DMS53 treated with DMSO at 0.1 percent for 48 hours (cell line): ENCODE measurements at regions not wholly inside any gene's neighbourhood (a gene's known extent, or its start where the extent isn't known, plus 50 kb on each side); places are given as distances from the start of the nearest gene placed in this dataset.
"Not testable (repeated sequence)": the region's sequence is repeated elsewhere in the genome, so short reads cannot be mapped to it uniquely, and the experiment has no call there.

Experiments
- DNase-seq: peaks from one replicate; lab custom pipeline; 2025; ENCODE audit not compliant: unreplicated experiment; lab: John Stamatoyannopoulos, UW

DNA sequence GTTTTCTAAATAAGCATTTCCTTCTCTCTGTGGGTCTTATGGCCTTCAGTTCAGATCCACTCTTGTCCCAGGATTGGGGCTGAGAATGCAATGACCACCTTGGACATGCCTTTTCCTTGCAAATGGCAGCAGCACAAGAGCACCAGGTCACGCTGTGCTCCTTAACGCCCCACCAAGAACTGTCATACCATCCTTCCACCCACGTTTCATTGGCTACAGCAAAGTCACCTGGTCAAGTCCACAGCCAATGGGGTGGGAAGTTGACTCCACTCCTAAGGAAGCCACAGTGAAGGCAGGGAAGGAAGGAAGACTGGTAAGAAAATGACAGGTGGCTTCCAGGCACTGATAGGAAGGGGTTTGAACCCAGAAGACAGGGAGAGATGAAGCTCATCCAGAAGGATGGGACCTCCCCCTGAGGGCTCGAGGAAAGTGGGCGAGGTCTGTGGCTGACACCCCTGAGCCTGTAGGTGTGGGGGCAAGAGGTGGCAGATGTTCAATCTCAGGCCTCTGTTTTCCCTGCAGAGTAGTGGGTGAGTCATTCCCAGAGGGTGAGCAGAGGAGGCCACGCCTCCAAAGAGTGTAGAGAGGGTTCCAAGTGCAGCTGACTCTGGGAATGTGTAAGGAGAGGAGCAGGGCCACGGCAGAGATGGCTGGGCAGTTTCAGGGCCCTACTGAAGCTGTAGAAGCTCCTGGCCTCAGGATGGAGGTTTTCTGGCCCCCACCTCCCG, 113.5 kb upstream of the VRK1 start:
- no peak for DNase-seq

DNA sequence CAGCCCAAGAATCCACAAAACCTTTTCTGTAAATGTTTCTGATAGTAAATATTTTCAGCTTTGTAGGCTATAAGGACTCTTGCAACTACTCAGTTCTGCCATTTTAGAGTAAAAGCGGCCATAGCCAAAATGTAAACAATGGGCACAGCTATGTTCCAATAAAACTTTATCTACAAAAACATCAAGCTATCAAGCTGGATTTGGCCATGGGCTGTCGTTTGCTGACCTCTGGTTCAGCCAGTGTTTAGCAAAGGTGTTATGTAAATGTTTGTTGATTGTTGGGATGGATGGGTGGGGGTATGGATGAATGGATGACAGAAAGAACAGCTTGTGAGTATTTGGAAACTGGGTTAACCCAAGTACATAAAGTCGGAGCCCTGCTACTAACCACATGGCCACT, 111.1 kb upstream of the VRK1 start:
- no peak for DNase-seq

GRCh38 chr14:96688629-96689028, 108.6 kb upstream of the VRK1 start:
- DNase-seq: no peak

GRCh38 chr14:96690713-96691383, 106.3 kb upstream of the VRK1 start:
- no peak for DNase-seq

DNA sequence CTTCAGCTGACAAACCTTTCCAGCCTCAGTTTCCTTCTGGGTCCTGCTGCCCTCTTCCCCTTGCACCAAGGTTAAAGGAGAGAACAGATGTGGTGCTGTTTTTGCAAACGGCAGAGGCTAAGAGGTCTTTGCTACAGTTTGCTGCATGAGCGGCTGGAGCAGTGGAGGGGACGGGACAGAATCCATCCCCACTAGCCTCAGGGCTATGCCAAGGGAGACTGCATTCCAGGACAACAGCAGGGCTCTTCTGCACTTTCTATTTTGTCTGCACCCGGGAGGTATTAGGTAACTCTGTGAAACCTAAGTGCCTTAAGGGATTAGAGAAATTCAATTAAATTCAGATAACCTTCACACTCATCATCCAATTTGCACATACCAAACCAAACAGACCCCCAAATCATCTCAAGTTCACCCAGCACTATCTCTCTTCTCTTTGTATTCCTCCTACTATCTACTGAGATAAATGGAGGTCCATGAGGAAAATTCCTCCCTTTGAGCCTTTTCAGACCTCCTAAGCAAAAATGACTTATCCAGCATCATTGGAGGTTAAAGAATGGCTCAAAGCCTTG, 103.8 kb upstream of the VRK1 start:
- DNase-seq: no peak

DNA sequence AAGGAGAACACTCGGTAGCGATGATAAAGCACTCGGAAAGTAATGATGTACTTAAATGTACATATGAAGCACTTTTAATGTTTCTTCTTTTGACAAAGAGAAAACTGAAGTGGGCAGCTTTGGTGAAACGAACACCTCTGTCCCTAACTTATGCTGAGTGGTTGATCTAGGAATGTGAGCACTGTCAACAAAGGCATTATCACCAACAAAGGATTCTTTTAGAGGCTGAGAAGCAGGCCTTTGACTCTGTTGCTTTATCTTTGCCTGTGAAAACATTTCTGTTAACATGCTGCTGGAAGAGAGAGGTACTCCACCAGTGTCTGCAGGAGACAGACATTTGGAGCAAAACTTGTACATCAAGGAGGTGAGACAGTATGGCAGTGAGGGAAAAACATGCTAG, 103.2 kb upstream of the VRK1 start:
- no peak for DNase-seq

- no peak for DNase-seq
Measured at GRCh38 chr14:96698960-96699539, 98.1 kb upstream of the VRK1 start.

DNA sequence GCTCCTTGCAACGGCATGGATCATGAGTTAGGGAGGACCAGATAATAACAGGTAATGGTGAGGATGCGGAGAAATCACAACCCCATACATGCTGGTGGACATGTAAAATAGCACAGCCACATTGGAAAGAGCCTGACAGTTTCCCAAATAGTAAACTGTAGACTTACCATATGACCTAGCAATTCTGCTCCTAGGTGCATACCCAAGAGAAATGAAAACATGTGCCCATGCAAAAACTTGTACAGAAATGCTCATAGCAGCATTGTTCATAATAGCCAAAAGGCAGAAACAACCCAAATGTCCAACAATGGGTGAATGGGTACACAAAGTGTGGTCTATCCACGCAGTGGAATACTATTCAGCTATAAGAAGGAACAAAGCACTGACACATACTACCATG, 97.5 kb upstream of the VRK1 start:
- DNase-seq: no peak

GRCh38 chr14:96702831-96703230, 94.4 kb upstream of the VRK1 start:
- DNase-seq: no peak

GRCh38 chr14:96705422-96706092, 91.6 kb upstream of the VRK1 start:
- DNase-seq: no peak

- DNase-seq: no peak
Measured at GRCh38 chr14:96706893-96707292, 90.3 kb upstream of the VRK1 start.

DNA sequence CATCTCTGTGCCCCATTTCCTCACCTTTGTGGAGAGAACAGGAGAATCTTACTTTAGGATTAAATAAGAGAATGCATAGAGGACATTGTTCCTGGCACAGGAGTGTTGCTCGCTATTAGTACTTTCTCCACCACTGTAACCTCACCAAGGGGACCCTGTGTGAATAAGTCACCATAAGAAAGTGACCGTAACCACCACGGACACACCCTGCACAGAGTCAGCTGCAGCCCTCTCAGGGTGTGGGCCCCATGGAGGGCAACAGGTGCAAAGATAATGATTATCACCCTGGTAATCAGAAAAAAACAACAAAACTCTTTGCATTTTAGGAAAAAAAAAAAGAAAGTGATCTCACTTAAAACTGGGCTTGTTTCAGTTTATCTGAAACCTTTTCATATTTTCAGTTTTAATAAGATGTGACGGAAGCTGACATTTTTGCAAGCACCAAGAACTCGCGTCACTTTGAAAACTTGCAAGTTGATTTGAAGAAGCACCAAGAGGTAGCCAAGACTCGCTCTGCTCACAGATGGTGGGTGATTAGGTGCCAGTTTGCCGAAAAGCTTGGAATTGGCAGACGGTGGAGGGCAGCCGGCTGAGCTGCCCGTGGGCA, 87.0 kb upstream of the VRK1 start:
- no peak for DNase-seq

- DNase-seq: no peak
Measured at GRCh38 chr14:96711559-96712267, 85.5 kb upstream of the VRK1 start.

GRCh38 chr14:96713426-96713825, 83.8 kb upstream of the VRK1 start:
- DNase-seq: no peak

DNA sequence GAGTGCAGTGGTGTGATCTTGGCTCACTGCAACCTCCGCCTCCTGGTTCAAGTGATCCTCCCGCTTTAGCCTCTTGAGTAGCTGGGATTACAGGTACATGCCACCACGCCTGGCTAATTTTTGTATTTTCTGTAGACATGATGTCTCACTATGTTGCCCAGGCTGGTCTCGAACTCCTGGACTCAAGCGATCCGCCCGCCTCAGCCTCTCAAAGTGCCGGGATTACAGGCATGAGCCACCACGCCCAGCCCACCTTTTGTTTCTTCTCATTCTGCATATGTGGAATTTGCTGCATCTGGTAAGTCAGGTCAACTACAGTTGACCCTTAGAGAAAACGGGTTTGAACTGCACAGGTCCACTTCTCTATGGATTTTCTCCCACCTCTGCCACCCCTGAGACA, 82.6 kb upstream of the VRK1 start:
- not testable (repeated sequence) for DNase-seq

DNA sequence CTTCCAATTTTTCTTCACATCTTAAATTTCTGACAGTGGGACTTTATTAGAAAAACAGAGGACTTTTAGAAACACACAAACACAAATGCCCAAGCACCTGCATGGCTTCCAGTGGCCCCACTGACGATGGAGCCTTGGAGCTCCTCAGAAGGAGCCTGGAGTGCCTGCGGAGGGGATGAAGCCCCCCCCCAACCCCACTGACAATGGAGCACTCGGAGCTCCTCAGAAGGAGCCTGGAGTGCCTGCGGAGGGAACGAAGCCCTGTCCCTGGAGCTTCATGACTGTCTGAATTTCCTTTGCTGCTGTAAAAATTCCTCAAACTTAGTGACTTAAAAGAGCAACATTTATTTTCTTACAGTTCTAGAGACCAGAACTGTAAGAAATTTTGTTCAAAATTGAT, 80.1 kb upstream of the VRK1 start:
- no peak for DNase-seq

DNA sequence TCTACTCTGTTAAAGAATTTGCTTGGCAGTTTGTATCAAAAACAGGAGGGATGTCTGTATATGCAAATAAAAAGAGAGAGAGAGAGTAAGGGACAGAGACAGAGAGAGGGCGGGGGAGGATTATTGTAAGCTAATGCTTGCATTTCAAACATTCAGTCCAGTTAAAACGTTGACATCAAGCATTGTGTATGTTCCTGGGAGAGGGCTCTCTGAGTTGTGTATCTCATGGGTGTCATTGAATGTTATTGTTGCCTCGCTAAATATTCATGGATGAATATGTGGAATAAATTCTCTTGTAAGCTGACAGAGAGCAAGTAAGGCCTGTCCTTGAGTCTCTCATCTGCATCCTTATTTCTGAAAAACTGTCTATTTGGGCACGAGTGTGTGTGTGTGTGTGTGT, 78.8 kb upstream of the VRK1 start:
- DNase-seq: no peak

GRCh38 chr14:96720702-96721101, 76.5 kb upstream of the VRK1 start:
- DNase-seq: not testable (repeated sequence)

DNA sequence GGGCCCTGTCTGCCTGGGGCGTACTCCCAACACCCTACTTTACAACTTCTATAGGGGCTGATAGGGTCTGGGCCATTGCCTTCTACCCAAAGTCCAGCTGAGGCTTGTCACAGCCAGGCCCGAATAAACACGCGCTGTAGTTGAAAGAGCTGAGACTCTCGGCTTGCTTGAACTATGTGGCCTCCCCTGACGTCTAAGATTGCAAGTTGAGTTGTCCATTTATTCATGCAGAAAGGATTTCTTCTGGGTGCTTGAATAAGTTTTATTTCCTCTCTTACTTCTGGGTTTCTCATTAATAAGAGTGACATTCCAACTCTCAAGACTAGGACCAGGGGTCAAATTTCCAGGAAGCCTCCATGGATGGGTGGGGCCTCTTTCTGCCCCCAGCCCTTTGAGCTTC, 74.4 kb upstream of the VRK1 start:
- no peak for DNase-seq

GRCh38 chr14:96723946-96724345, 73.2 kb upstream of the VRK1 start:
- DNase-seq: no peak

GRCh38 chr14:96725232-96725631, 72.0 kb upstream of the VRK1 start:
- DNase-seq: no peak
